Uterus (tissue), 3 donors: ENCODE measurements at regions not wholly inside any gene's neighbourhood (a gene's known extent, or its start where the extent isn't known, plus 50 kb on each side); places are given as distances from the start of the nearest gene placed in this dataset.
"Not testable (repeated sequence)": the region's sequence is repeated elsewhere in the genome, so short reads cannot be mapped to it uniquely, and the experiment has no call there.

Source experiments
- DNase-seq, 2 donors: peaks; one replicate each; pipeline ENCODE4 v3.0.0-alpha.2; 2019 to 2020
- H3K27ac ChIP-seq, 2 donors: fragments of 200-600 bp; sonication (generic); 1 replicate in 1 of 2; 2 replicates in 1 of 2; pipeline ENCODE4 v1.5.1; 2016 to 2018
- H3K27me3 ChIP-seq, 2 donors: fragments of 200-600 bp; sonication (generic); one replicate each; pipeline ENCODE4 v1.5.1; 2018 to 2019; ENCODE audit warnings: control low read depth in 1 of 2
- H3K36me3 ChIP-seq, 2 donors: fragments of 200-600 bp; sonication (generic); one replicate each; pipeline ENCODE4 v1.5.1; 2019; ENCODE audit warnings: control low read depth in 1 of 2
- H3K4me1 ChIP-seq, 2 donors: fragments of 200-600 bp; sonication (generic); one replicate each; pipeline ENCODE4 v1.5.1; 2018 to 2019; ENCODE audit warnings: control low read depth in 1 of 2
- H3K4me3 ChIP-seq, 2 donors: fragments of 200-600 bp; sonication (generic); 1 replicate in 1 of 2; 2 replicates in 1 of 2; pipeline ENCODE4 v1.5.1; 2018 to 2019; ENCODE audit warnings: mild to moderate bottlenecking in 1 of 2
- H3K9me3 ChIP-seq, 2 donors: fragments of 200-600 bp; sonication (generic); one replicate each; pipeline ENCODE4 v1.5.1; 2019; ENCODE audit warnings: control low read depth in 1 of 2
- POLR2A ChIP-seq, 2 donors: fragments of 450-650 bp; IDR thresholded peaks; one replicate each; pipeline ENCODE4 v1.6.1; 2016; ENCODE audit warnings: antibody characterized with exemption in 2 of 2, mild to moderate bottlenecking in 1 of 2, moderate library complexity in 1 of 2
- intact Hi-C: fragments of 100-400 bp; cut with DNase I; formaldehyde crosslinking; loops from one replicate; pipeline ENCODE4 v1.15.1; 2023; ENCODE audit warnings: low total_unique reads
- TF ChIP-seq, protein P1 (sequence below), 4 experiments: fragments of 200-600 bp in 2 of 4; fragments of 450-650 bp in 2 of 4; sonication (generic) in 2 of 4; IDR thresholded peaks; one replicate each; pipeline ENCODE4 v1.5.1; 2016 to 2019; ENCODE audit warnings: antibody characterized with exemption in 4 of 4, mild to moderate bottlenecking in 2 of 4, moderate library complexity in 1 of 4
- donor health status: DM: yes; HTN: yes; CAD: no.

DNA sequence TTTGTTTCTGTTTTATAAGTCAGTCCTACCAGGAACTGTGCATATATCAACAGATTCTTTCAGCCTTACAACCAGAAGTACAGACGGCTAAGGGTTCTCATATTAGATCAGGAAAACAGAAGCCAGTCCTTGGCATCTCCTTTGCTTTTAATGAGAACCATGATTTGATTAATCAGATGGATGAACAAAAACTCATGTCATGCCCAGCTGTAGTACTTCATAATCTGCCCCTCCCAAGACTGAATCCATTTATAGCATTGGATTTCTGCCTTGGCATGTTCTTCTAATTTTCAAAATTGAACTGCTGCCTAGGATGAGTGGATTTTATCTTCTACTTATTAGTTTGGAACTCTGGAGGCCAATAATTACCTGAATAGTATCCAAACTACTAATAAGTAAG, 617.2 kb downstream of the SLITRK5 start:
- Histone ChIP-seq H3K9me3 (no peaks in the 10 kb centered on the region), H3K36me3 (no peaks in the 10 kb centered on the region), H3K27ac (no peak overlapping the region), H3K4me1 (no peaks in the 10 kb centered on the region), H3K4me3 (no peak overlapping the region), H3K27me3 (no peaks in the 10 kb centered on the region)
- DNase-seq: no peak
- intact Hi-C loops: no loop called here
- TF ChIP-seq, protein P1, sequence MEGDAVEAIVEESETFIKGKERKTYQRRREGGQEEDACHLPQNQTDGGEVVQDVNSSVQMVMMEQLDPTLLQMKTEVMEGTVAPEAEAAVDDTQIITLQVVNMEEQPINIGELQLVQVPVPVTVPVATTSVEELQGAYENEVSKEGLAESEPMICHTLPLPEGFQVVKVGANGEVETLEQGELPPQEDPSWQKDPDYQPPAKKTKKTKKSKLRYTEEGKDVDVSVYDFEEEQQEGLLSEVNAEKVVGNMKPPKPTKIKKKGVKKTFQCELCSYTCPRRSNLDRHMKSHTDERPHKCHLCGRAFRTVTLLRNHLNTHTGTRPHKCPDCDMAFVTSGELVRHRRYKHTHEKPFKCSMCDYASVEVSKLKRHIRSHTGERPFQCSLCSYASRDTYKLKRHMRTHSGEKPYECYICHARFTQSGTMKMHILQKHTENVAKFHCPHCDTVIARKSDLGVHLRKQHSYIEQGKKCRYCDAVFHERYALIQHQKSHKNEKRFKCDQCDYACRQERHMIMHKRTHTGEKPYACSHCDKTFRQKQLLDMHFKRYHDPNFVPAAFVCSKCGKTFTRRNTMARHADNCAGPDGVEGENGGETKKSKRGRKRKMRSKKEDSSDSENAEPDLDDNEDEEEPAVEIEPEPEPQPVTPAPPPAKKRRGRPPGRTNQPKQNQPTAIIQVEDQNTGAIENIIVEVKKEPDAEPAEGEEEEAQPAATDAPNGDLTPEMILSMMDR (IDR thresholded peaks at IDR 0.05): no peak
- TF ChIP-seq POLR2A (IDR thresholded peaks at IDR 0.05): no peak

DNA sequence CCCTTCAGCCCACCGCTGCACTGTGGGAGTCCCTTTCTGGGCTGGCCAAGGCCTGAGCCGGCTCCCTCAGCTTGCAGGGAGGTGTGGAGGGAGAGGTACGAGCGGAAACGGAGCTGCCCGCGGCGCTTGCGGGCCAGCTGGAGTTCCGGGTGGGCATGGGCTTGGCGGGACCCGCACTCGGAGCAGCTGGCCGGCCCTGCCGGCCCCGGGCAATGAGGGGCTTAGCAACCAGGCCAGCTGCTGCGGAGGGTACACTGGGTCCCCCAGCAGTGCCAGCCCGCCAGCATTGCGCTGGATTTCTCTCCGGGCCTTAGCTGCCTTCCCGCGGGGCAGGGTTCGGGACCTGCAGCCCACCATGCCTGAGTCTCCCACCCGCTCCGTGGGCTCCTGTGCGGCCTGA, 620.6 kb downstream of the SLITRK5 start:
- H3K4me3 ChIP-seq, H3K27me3 ChIP-seq, DNase-seq, H3K36me3 ChIP-seq, H3K27ac ChIP-seq, H3K4me1 ChIP-seq, intact Hi-C loops, H3K9me3 ChIP-seq: not testable (repeated sequence)

DNA sequence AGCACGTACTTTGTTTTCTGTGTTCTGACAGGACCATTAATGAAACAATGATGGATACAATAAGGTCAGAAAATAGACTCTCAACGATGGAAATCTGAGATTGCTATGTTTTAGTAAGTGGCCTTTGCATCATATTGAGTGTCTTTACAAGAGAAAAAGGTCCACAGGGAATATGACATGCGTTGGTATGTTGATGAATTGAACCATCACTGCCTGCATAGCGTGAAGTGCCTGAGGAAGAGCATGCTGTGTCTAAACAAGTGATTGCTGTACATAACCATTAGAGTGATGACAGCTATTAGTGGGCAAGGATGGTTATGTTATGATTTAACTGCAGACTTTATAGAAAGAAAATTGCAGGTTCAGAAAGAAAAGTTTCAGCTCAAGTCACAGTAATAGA, 623.2 kb downstream of the SLITRK5 start:
- H3K4me3 ChIP-seq: no peak overlapping the region
- H3K36me3 ChIP-seq: no peaks in the 10 kb centered on the region
- no peaks in the 10 kb centered on the region for H3K27me3 ChIP-seq
- no peak for TF ChIP-seq POLR2A (IDR thresholded peaks at IDR 0.05)
- TF ChIP-seq, protein P1 (IDR thresholded peaks at IDR 0.05): no peak
- no peaks in the 10 kb centered on the region for H3K4me1 ChIP-seq
- intact Hi-C loops: no loop called here
- H3K27ac ChIP-seq: no peak overlapping the region
- no peak for DNase-seq
- H3K9me3 ChIP-seq: no peaks in the 10 kb centered on the region

DNA sequence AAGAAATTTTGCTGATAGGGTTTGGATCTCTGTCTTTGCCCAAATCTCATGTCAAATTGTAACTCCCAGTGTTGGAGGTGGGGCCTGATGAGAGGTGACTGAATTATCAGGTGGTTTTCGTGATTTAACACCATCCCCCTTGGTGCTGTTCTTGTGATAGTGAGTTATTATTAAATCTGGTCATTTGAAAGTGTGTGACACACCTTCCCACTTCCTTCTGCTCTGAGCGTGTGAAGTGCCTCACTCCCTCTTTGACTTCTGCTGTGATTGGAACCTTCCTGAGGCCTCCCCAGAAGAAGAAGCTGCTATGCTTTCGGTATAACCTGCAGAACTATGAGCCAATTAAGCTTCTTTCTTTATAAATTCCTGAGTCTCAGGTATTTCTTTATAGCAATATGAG, 632.0 kb downstream of the SLITRK5 start:
- no peak for DNase-seq
- no peaks in the 10 kb centered on the region for H3K4me1 ChIP-seq
- intact Hi-C loops: no loop called here
- no peaks in the 10 kb centered on the region for H3K27me3 ChIP-seq
- H3K4me3 ChIP-seq: no peak overlapping the region
- no peaks in the 10 kb centered on the region for H3K36me3 ChIP-seq
- TF ChIP-seq, protein P1 (IDR thresholded peaks at IDR 0.05): no peak
- no peak for TF ChIP-seq POLR2A (IDR thresholded peaks at IDR 0.05)
- H3K9me3 ChIP-seq: no peaks in the 10 kb centered on the region
- H3K27ac ChIP-seq: no peak overlapping the region

DNA sequence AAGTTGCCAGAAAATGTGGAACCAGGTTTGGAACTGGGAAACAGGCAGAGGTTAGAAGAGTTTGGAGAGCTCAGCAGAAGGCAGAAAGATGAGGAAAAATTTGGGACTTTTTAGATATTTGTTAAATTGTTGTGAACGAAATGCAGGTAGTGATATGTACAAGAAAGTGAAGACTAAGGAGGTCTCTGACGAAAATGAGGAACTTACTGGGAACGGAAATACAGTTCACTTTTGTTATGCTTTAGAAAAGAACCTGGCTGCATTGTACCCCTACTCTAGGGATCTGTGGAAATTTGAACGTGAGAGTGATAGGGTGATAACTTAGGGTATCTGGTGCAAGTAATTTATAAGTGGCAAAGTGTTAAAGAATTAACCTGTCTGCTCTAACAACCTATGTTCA, 632.4 kb downstream of the SLITRK5 start:
- Histone ChIP-seq H3K4me1 (no peaks in the 10 kb centered on the region), H3K9me3 (no peaks in the 10 kb centered on the region), H3K27ac (no peak overlapping the region), H3K27me3 (no peaks in the 10 kb centered on the region), H3K36me3 (no peaks in the 10 kb centered on the region), H3K4me3 (no peak overlapping the region)
- no peak for DNase-seq
- intact Hi-C loops: no loop called here
- no peak for TF ChIP-seq POLR2A (IDR thresholded peaks at IDR 0.05)
- TF ChIP-seq, protein P1 (IDR thresholded peaks at IDR 0.05): no peak

DNA sequence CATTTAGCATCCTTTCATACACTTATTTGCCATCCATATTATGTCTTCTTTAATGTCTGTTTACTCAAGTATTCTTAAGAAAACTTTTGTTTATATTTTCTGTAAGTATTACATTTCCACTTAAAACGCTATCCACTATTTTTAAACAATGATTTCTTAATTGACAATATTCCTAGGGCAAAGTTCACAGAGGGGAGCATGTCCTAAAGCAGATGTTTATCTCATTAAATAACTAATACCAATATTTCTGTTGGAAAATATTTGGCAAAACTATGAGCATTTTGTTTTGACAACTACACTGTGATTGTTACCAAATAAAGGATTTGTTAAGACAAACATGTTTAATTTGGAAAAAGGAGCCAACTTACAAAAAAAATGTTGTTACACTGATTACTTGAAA, 643.3 kb downstream of the SLITRK5 start:
- H3K27ac ChIP-seq: no peak overlapping the region
- no peaks in the 10 kb centered on the region for H3K4me1 ChIP-seq
- intact Hi-C loops: no loop called here
- TF ChIP-seq, protein P1 (IDR thresholded peaks at IDR 0.05): no peak
- no peak for TF ChIP-seq POLR2A (IDR thresholded peaks at IDR 0.05)
- H3K4me3 ChIP-seq: no peak overlapping the region
- no peak for DNase-seq
- H3K27me3 ChIP-seq: no peaks in the 10 kb centered on the region
- H3K9me3 ChIP-seq: no peaks in the 10 kb centered on the region
- no peaks in the 10 kb centered on the region for H3K36me3 ChIP-seq
